HUES64 (cell line): ENCODE measurements at regions not wholly inside any gene's neighbourhood (a gene's known extent, or its start where the extent isn't known, plus 50 kb on each side); places are given as distances from the start of the nearest gene placed in this dataset.

Source experiments
- H3K27ac ChIP-seq: 2 replicates; pipeline ENCODE4 v1.7.0; 2013; ENCODE audit warnings: low read depth, low read length, inconsistent platforms
- H3K27me3 ChIP-seq: 2 replicates; pipeline ENCODE4 v1.6.1; 2013; ENCODE audit warnings: mild to moderate bottlenecking, low read length; ENCODE audit not compliant: insufficient read depth
- H3K36me3 ChIP-seq: 2 replicates; pipeline ENCODE4 v1.6.1; 2013; ENCODE audit warnings: mild to moderate bottlenecking, low read length; ENCODE audit not compliant: insufficient read depth
- H3K4me1 ChIP-seq: 2 replicates; pipeline ENCODE4 v1.6.1; 2013; ENCODE audit warnings: mild to moderate bottlenecking, low read length, moderate library complexity; ENCODE audit not compliant: insufficient read depth
- H3K4me3 ChIP-seq: 2 replicates; pipeline ENCODE4 v1.5.1; 2013; ENCODE audit warnings: mild to moderate bottlenecking, low read length, moderate library complexity
- H3K9ac ChIP-seq: 2 replicates; pipeline ENCODE4 v1.6.1; 2013; ENCODE audit warnings: mild to moderate bottlenecking, low read depth, low read length
- H3K9me3 ChIP-seq: 2 replicates; pipeline ENCODE4 v1.6.1; 2013; ENCODE audit warnings: low read depth, low read length; ENCODE audit not compliant: insufficient read depth
- whole genome bisulfite sequencing: fragments of 150-250, 120-280 bp; methylation state at CpG from one replicate; pipeline ENCODE4 v1.1.7; 2013; ENCODE audit warnings: missing lambda C conversion rate; 5-methylcytosine and 5-hydroxymethylcytosine counted together

DNA sequence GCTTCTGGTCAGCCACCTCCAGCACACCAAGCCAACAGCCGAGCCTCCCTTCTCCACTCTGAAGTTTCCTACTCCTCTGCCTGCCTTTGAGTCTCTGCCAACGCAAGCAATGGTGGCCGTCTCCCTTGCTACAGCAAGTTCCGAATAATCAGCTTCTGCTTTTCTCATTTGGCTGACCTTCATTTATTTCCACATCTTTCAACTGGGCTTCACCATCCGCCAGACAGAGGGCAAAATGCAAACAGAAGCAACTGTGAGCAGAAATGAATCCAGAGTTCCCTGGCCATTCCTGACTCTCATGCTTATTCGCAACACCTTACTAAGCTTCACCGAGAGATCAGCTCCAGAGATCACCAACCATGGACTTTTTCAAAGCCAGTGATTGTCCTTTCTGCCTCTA, 621.0 kb downstream of the NPHP4 start:
- Histone ChIP-seq H3K27me3 (no peaks in the 10 kb centered on the region), H3K9ac (no peak overlapping the region), H3K36me3 (no peaks in the 10 kb centered on the region), H3K4me1 (no peaks in the 10 kb centered on the region; the same call in 1 of the 2 replicates), H3K27ac (no peak overlapping the region), H3K9me3 (peaks cover 7% of the 10 kb centered on the region; the same call in 1 of the 2 replicates), H3K4me3 (no peak overlapping the region)
- WGBS, result 92% methylated on average over 7 of the region's 7 CpGs

DNA sequence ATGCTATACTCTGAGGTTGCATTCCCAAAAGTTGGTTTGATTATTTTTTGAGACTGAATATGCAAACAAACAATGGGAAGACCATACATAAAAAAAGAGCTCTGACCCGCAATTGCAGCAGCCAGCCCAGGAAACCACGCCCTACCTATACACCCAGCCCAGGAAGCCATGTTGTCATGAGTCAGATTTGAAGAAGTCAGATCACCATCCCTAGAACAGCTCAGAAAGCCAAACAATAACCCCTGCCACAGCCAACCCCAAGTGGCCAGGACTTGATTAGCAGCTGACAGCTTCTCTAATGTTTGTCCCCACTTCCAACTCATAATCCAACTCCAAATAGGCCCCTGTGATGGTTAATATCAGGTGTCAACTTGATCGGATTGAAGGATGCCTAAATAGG, 621.9 kb downstream of the NPHP4 start:
- H3K27ac ChIP-seq, result no peak overlapping the region
- WGBS, result 87% methylated on average over 3 of the region's 3 CpGs

DNA sequence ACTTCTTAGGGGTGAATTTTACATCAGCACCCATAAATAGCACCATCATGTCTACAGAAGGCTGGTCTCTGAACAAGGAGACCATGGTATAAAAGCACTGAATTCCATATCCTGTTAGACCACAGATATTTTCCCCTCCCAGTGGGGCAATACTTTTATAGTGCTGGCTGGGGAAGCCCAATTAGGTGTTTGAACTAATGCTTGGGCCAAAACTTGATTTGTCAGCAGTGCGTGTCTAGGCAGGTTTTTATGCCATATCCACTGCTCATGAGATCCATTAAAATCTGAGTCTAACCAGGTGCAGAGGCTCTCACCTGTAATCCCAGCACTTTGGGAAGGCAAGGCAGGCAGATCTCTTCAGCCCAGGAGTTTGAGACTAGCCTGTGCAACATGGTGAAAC, 623.0 kb downstream of the NPHP4 start:
- Histone ChIP-seq H3K27ac (no peak overlapping the region), H3K9me3 (peaks cover 7% of the 10 kb centered on the region; the same call in 1 of the 2 replicates), H3K36me3 (no peaks in the 10 kb centered on the region), H3K9ac (no peak overlapping the region), H3K4me1 (no peaks in the 10 kb centered on the region; the same call in 1 of the 2 replicates), H3K4me3 (no peak overlapping the region), H3K27me3 (no peaks in the 10 kb centered on the region)
- 89% methylated on average over 1 of the region's 1 CpG for WGBS

More for the DNA sequence above, 621.9 kb downstream of the NPHP4 start:
- Histone ChIP-seq H3K4me3 (no peak overlapping the region), H3K9ac (no peak overlapping the region), H3K4me1 (no peaks in the 10 kb centered on the region; the same call in 1 of the 2 replicates), H3K27me3 (no peaks in the 10 kb centered on the region), H3K9me3 (peaks cover 7% of the 10 kb centered on the region; the same call in 1 of the 2 replicates), H3K36me3 (no peaks in the 10 kb centered on the region)

DNA sequence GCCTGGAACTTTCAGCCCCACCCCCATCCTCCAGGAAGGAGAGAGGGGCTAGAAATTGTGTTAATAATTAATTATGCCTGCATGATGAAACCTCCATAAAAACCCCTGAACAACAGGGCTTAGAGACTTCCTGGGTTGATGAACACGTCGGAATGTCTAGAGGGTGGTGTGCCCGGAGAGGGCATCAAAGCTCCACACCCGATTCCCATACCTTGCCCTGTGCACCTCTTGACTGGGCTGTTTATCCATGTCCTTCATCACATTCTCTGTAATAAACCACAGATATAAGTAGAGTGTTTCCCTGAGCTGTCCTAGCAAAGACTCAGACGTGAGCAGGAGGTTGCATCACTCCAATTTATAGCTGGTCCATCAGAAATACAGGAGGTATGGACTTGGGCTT, 624.0 kb downstream of the NPHP4 start:
- Histone ChIP-seq H3K9ac (no peak overlapping the region), H3K27me3 (no peaks in the 10 kb centered on the region), H3K4me3 (no peak overlapping the region), H3K27ac (no peak overlapping the region), H3K4me1 (no peaks in the 10 kb centered on the region; the same call in 1 of the 2 replicates), H3K9me3 (peaks cover under 1% of the 10 kb centered on the region; the same call in 1 of the 2 replicates), H3K36me3 (no peaks in the 10 kb centered on the region)
- 97% methylated on average over 5 of the region's 5 CpGs for WGBS

DNA sequence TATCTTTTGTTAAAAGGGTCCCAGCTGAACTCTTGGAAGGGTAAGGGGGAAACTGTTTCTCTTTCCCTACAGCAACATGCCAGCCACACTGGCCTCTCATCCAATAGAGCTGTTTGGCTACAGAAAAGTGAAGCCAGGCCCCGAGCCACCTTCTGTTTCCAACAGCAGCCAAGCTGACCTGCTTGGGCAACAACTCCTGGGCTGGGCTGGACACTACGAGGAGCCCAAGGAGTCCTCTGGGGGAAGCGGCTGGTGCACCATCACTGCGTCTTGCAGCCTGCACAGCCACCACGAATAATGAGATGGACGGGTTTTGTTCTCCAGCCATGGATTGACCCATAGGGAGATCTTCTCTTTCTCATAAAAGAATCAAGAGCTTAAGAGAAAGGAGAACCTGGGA, 624.9 kb downstream of the NPHP4 start:
- no peaks in the 10 kb centered on the region for H3K9me3 ChIP-seq
- H3K9ac ChIP-seq, result no peak overlapping the region
- 95% methylated on average over 6 of the region's 6 CpGs for WGBS
- H3K4me3 ChIP-seq, result no peak overlapping the region
- H3K4me1 ChIP-seq, result no peaks in the 10 kb centered on the region; the same call in 1 of the 2 replicates
- no peaks in the 10 kb centered on the region for H3K27me3 ChIP-seq
- no peaks in the 10 kb centered on the region for H3K36me3 ChIP-seq
- no peak overlapping the region for H3K27ac ChIP-seq

DNA sequence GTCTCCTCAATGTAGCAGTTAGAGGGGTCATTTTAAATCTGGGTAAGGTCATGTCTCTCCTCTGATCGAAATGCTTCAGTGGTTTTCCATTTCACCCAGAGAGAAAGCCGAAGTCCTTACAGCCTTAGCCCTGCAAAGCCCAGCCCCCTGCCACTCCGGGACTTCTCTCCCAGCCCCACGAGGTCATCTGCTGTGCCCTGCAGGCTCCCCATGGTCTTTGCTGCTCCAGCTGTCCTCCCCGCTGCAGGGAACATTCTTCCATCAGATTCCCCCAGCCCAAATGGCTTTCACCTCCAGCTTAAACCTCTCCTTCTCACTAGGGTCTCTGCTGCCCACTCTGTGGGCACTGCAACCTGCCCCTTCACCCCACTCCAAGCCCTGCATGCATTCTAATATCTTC, 626.5 kb downstream of the NPHP4 start:
- Histone ChIP-seq H3K4me1 (no peaks in the 10 kb centered on the region; the same call in 1 of the 2 replicates), H3K27me3 (no peaks in the 10 kb centered on the region), H3K4me3 (no peak overlapping the region), H3K27ac (no peak overlapping the region), H3K9me3 (no peaks in the 10 kb centered on the region), H3K36me3 (no peaks in the 10 kb centered on the region), H3K9ac (no peak overlapping the region)
- 79% methylated on average over 5 of the region's 5 CpGs for WGBS

DNA sequence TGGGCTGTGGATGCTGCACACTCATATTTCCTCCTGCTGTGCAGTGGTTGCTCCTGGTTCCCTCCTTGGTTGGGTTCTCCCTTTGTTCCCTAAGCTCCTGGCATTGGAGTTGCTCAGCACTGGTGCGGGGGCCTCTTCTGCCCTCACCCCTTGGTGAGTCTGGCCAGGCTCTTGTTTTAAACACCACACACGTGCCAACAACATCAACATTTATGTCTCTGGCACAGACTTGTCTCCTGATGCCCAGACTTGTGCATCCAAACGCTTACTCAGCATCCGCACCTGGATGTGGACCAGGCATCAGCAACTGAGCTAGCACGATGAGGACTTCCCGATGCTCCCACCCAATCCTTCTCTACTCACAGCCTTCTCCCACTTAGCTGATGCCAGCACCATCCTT, 627.6 kb downstream of the NPHP4 start:
- Histone ChIP-seq H3K9me3 (0 out of 2 replicates have a peak, but pooled peaks cover 3% of the 10 kb centered on the region), H3K27me3 (no peaks in the 10 kb centered on the region), H3K27ac (no peak overlapping the region), H3K36me3 (no peaks in the 10 kb centered on the region), H3K4me1 (no peaks in the 10 kb centered on the region; the same call in 1 of the 2 replicates), H3K9ac (no peak overlapping the region), H3K4me3 (no peak overlapping the region)
- WGBS, result 93% methylated on average over 6 of the region's 6 CpGs

DNA sequence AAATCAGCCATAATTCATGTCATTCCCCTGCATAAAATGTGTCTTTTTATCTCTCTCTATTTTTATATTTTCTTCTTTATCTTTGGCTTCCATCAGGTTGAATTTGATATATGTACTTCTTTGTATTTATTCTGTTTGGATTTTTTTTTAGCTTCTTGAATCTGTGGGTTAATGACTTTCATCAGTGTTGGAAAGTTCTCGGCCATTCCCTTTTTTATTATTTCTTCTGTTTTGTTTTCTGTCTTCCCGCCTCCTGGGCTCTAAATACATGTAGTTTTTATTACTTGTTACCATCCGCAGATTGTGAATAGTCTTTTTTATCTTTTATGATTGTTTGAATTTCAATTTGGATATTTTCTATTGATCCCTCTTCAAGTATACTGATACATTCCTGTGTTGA, 637.5 kb downstream of the NPHP4 start:
- no peak overlapping the region for H3K4me3 ChIP-seq
- 100% methylated on average over 1 of the region's 3 CpGs for WGBS
- no peaks in the 10 kb centered on the region for H3K27me3 ChIP-seq
- H3K27ac ChIP-seq, result no peak overlapping the region
- no peak overlapping the region for H3K9ac ChIP-seq
- no peaks in the 10 kb centered on the region for H3K36me3 ChIP-seq
- peaks cover 38% of the 10 kb centered on the region for H3K9me3 ChIP-seq
- H3K4me1 ChIP-seq, result no peaks in the 10 kb centered on the region

DNA sequence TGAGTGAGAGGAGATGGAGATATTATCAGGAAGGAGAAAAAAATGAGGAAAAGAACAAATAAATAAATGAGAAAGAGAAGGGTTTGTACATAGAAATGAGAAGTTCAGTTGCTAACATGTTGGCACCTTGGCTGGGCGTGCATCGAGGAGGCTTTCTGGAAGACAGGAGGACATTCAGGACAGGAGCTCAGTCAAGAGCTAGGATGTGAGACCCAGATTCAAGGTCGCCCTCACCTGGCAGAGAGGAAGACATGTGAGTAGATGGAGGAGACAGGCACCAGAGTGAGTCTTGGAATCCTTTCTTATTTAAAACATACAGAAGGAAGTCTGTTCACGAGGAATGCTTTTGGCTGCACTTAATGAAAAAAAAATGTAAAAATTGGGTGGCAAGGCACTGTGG, 640.9 kb downstream of the NPHP4 start:
- peaks cover 14% of the 10 kb centered on the region; the same call in 1 of the 2 replicates for H3K9me3 ChIP-seq
- H3K4me1 ChIP-seq, result no peaks in the 10 kb centered on the region
- no peaks in the 10 kb centered on the region for H3K36me3 ChIP-seq
- H3K27me3 ChIP-seq, result no peaks in the 10 kb centered on the region
- 76% methylated on average over 4 of the region's 4 CpGs for WGBS
- H3K27ac ChIP-seq, result no peak overlapping the region
- no peak overlapping the region for H3K9ac ChIP-seq
- no peak overlapping the region for H3K4me3 ChIP-seq

DNA sequence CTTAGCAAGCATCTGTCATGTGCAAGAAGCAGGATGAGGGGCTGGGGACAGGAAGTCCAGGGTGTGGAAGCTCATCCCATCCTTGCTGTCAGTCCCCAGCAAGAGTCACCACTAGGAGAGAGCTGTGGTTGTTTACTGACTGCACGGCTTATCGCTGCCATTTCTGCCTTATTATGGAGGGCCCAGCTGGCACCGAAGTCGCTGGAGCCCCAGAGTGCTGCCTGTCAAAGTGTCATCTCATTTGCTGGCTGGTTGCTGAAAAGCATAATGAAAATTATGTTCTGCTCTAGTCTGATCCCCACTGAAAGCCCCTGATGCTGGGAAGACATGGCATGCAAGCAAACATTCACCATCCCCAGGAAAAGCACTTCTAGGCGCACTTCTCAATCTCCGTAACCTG, 642.7 kb downstream of the NPHP4 start:
- Histone ChIP-seq H3K36me3 (no peaks in the 10 kb centered on the region), H3K27ac (no peak overlapping the region), H3K4me1 (no peaks in the 10 kb centered on the region), H3K9ac (no peak overlapping the region), H3K9me3 (no peaks in the 10 kb centered on the region), H3K4me3 (no peak overlapping the region), H3K27me3 (no peaks in the 10 kb centered on the region)
- WGBS, result 94% methylated on average over 6 of the region's 6 CpGs

DNA sequence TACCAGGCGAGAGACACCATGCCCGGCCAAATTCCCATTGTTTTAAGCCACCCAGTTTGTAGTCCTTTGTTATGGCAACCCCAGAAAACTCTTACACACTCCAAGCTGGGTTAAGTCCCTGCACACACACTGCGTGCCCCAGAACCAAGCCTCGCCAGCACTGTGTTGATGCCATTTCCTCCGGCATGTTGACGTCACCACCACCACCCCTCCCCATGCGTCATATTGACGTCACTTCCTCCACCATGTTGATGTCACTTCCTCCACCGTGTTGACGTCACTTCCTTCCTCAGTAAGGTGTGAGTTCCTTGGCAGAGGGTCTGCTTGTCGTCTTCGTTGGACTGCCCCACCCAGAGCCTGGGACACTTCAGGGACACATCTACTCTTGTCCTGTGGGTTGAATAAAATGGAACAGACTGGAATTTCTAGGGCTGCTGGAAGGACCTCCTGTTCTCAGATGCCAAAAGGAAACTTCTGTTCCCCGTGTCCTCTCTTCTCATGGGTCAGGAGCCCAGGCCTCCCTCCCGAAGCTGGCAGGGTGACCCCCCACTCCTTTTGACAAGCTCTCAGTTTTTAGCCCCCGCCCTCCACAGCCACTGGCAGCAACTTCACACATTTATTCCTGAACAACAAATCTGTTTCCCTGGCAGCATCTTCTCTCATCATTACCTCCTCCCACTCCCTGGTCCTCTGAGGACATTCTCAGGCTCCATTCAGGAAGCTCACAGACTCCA, 643.3 kb downstream of the NPHP4 start:
- 95% methylated on average over 15 of the region's 15 CpGs for WGBS
- Histone ChIP-seq H3K27ac (no peak overlapping the region), H3K4me1 (no peaks in the 10 kb centered on the region), H3K9me3 (no peaks in the 10 kb centered on the region), H3K4me3 (no peak overlapping the region), H3K9ac (no peak overlapping the region), H3K27me3 (no peaks in the 10 kb centered on the region), H3K36me3 (no peaks in the 10 kb centered on the region)
